H1 (cell line): ENCODE measurements at regions not wholly inside any gene's neighbourhood (a gene's known extent, or its start where the extent isn't known, plus 50 kb on each side); places are given as distances from the start of the nearest gene placed in this dataset.

ENCODE experiments used
- CHD1 ChIP-seq: IDR thresholded peaks from 2 replicates; pipeline ENCODE4 v1.6.1; 2012; ENCODE audit warnings: low read depth, low read length, improper control_type of control experiment
- HDAC6 ChIP-seq: IDR thresholded peaks from one replicate; pipeline ENCODE4 v1.7.1; 2012; ENCODE audit warnings: low read depth, mild to moderate bottlenecking, inconsistent platforms, low read length, moderate library complexity
- MAFK ChIP-seq: IDR thresholded peaks from 2 replicates; pipeline ENCODE4 v1.6.1; 2012; ENCODE audit warnings: low read depth, mild to moderate bottlenecking, improper control_type of control experiment, low read length
- NRF1 ChIP-seq: IDR thresholded peaks from 2 replicates; pipeline ENCODE4 v1.6.1; 2011; ENCODE audit warnings: mild to moderate bottlenecking, low read depth, low read length, improper control_type of control experiment
- RBBP5 ChIP-seq: IDR thresholded peaks from 2 replicates; pipeline ENCODE4 v1.7.1; 2012; ENCODE audit warnings: low read depth, mild to moderate bottlenecking, inconsistent platforms, low read length, moderate library complexity, borderline replicate concordance
- SAP30 ChIP-seq: fragments of 300-600 bp; sonication (generic); IDR thresholded peaks from 2 replicates; pipeline ENCODE4 v1.7.1; 2012; ENCODE audit warnings: low read length, moderate library complexity, mild to moderate bottlenecking, inconsistent platforms; ENCODE audit not compliant: insufficient read depth, insufficient replicate concordance
- SP1 ChIP-seq: IDR thresholded peaks from 2 replicates; pipeline ENCODE4 v1.6.1; 2011; ENCODE audit warnings: low read depth, low read length
- TF ChIP-seq, protein P1 (sequence below): fragments of 300-600 bp; sonication (generic); IDR thresholded peaks from 2 replicates; pipeline ENCODE4 v1.7.1; 2012; ENCODE audit warnings: low read length, moderate library complexity, mild to moderate bottlenecking, inconsistent platforms; ENCODE audit not compliant: insufficient replicate concordance
- TF ChIP-seq, protein P2 (sequence below): IDR thresholded peaks from 2 replicates; pipeline ENCODE4 v1.6.1; 2012; ENCODE audit warnings: inconsistent platforms

DNA sequence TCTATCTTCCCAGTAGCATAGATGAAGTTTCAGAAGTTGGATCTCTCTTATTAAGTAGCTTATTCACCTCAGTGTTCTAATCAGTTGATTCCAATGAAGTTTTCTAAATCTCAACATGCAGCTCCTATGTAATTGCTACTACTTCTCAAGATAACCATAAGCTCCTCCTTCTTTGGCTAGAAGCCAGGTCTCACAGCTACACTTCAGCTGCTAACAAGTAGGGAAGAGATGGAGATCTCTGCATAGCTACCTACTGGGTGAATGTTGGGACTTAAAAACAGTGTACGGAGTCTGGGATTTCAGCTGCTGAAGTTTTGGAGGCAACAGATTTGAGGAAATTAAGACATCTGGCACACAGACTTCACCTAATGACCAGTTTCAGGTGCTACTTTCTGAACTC lies 661.0 kb downstream of the SLITRK1 start (continued):
- TF ChIP-seq, protein P1, sequence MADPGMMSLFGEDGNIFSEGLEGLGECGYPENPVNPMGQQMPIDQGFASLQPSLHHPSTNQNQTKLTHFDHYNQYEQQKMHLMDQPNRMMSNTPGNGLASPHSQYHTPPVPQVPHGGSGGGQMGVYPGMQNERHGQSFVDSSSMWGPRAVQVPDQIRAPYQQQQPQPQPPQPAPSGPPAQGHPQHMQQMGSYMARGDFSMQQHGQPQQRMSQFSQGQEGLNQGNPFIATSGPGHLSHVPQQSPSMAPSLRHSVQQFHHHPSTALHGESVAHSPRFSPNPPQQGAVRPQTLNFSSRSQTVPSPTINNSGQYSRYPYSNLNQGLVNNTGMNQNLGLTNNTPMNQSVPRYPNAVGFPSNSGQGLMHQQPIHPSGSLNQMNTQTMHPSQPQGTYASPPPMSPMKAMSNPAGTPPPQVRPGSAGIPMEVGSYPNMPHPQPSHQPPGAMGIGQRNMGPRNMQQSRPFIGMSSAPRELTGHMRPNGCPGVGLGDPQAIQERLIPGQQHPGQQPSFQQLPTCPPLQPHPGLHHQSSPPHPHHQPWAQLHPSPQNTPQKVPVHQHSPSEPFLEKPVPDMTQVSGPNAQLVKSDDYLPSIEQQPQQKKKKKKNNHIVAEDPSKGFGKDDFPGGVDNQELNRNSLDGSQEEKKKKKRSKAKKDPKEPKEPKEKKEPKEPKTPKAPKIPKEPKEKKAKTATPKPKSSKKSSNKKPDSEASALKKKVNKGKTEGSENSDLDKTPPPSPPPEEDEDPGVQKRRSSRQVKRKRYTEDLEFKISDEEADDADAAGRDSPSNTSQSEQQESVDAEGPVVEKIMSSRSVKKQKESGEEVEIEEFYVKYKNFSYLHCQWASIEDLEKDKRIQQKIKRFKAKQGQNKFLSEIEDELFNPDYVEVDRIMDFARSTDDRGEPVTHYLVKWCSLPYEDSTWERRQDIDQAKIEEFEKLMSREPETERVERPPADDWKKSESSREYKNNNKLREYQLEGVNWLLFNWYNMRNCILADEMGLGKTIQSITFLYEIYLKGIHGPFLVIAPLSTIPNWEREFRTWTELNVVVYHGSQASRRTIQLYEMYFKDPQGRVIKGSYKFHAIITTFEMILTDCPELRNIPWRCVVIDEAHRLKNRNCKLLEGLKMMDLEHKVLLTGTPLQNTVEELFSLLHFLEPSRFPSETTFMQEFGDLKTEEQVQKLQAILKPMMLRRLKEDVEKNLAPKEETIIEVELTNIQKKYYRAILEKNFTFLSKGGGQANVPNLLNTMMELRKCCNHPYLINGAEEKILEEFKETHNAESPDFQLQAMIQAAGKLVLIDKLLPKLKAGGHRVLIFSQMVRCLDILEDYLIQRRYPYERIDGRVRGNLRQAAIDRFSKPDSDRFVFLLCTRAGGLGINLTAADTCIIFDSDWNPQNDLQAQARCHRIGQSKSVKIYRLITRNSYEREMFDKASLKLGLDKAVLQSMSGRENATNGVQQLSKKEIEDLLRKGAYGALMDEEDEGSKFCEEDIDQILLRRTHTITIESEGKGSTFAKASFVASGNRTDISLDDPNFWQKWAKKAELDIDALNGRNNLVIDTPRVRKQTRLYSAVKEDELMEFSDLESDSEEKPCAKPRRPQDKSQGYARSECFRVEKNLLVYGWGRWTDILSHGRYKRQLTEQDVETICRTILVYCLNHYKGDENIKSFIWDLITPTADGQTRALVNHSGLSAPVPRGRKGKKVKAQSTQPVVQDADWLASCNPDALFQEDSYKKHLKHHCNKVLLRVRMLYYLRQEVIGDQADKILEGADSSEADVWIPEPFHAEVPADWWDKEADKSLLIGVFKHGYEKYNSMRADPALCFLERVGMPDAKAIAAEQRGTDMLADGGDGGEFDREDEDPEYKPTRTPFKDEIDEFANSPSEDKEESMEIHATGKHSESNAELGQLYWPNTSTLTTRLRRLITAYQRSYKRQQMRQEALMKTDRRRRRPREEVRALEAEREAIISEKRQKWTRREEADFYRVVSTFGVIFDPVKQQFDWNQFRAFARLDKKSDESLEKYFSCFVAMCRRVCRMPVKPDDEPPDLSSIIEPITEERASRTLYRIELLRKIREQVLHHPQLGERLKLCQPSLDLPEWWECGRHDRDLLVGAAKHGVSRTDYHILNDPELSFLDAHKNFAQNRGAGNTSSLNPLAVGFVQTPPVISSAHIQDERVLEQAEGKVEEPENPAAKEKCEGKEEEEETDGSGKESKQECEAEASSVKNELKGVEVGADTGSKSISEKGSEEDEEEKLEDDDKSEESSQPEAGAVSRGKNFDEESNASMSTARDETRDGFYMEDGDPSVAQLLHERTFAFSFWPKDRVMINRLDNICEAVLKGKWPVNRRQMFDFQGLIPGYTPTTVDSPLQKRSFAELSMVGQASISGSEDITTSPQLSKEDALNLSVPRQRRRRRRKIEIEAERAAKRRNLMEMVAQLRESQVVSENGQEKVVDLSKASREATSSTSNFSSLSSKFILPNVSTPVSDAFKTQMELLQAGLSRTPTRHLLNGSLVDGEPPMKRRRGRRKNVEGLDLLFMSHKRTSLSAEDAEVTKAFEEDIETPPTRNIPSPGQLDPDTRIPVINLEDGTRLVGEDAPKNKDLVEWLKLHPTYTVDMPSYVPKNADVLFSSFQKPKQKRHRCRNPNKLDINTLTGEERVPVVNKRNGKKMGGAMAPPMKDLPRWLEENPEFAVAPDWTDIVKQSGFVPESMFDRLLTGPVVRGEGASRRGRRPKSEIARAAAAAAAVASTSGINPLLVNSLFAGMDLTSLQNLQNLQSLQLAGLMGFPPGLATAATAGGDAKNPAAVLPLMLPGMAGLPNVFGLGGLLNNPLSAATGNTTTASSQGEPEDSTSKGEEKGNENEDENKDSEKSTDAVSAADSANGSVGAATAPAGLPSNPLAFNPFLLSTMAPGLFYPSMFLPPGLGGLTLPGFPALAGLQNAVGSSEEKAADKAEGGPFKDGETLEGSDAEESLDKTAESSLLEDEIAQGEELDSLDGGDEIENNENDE: no peak
- TF ChIP-seq NRF1 (no peak), HDAC6 (no peak), MAFK (no peak), SAP30 (no peak), SP1 (no peak), RBBP5 (no peak), CHD1 (no peak)
- TF ChIP-seq, protein P2, sequence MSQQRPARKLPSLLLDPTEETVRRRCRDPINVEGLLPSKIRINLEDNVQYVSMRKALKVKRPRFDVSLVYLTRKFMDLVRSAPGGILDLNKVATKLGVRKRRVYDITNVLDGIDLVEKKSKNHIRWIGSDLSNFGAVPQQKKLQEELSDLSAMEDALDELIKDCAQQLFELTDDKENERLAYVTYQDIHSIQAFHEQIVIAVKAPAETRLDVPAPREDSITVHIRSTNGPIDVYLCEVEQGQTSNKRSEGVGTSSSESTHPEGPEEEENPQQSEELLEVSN: no peak
